Uterus (tissue), 2 donors: ENCODE measurements at regions not wholly inside any gene's neighbourhood (a gene's known extent, or its start where the extent isn't known, plus 50 kb on each side); places are given as distances from the start of the nearest gene placed in this dataset.

Experiments
- CTCF ChIP-seq, 4 experiments: fragments of 200-600 bp in 2 of 4; fragments of 450-650 bp in 2 of 4; sonication (generic) in 2 of 4; IDR thresholded peaks; one replicate each; pipeline ENCODE4 v1.5.1; 2016 to 2019; ENCODE audit warnings: antibody characterized with exemption in 4 of 4, mild to moderate bottlenecking in 2 of 4, moderate library complexity in 1 of 4
- POLR2A ChIP-seq, 2 donors: fragments of 450-650 bp; IDR thresholded peaks; one replicate each; pipeline ENCODE4 v1.6.1; 2016; ENCODE audit warnings: antibody characterized with exemption in 2 of 2, mild to moderate bottlenecking in 1 of 2, moderate library complexity in 1 of 2

GRCh38 chr14:53893374-53893773, 63.3 kb downstream of the BMP4 start:
- TF ChIP-seq CTCF (IDR thresholded peaks at IDR 0.05) (no peak), POLR2A (IDR thresholded peaks at IDR 0.05) (no peak)
